AG09309 (cell line): ENCODE measurements at regions not wholly inside any gene's neighbourhood (a gene's known extent, or its start where the extent isn't known, plus 50 kb on each side); places are given as distances from the start of the nearest gene placed in this dataset.

ENCODE experiments used
- DNase-seq: peaks from one replicate; pipeline ENCODE4 v3.0.0-alpha.2; 2010; ENCODE audit warnings: low read depth
- H3K4me3 ChIP-seq: 2 replicates; pipeline ENCODE4 v1.5.1; 2011; ENCODE audit warnings: mild to moderate bottlenecking, low read depth, low read length, moderate library complexity; ENCODE audit not compliant: control insufficient read depth
- CTCF ChIP-seq: IDR thresholded peaks from 2 replicates; pipeline ENCODE4 v1.5.1; 2011; ENCODE audit warnings: mild to moderate bottlenecking, low read depth, low read length, inconsistent platforms; ENCODE audit not compliant: insufficient read depth, control insufficient read depth; ENCODE audit errors: missing control alignments

- TF ChIP-seq CTCF = no peak
- no peak for DNase-seq
These were observed 152.2 kb downstream of the LINC00237 start for GRCh38 chr20:20953738-20954618.

GRCh38 chr20:20950620-20951019 is 155.5 kb downstream of the LINC00237 start:
- no peak for DNase-seq
- no peak for TF ChIP-seq CTCF
- H3K4me3 ChIP-seq = no peak overlapping the region

More at GRCh38 chr20:20953738-20954618, 152.2 kb downstream of the LINC00237 start:
- H3K4me3 ChIP-seq = no peak overlapping the region

- no peak overlapping the region for H3K4me3 ChIP-seq
- DNase-seq = no peak
- no peak for TF ChIP-seq CTCF
These were observed 159.9 kb downstream of the LINC00237 start for GRCh38 chr20:20946122-20946759.

DNA sequence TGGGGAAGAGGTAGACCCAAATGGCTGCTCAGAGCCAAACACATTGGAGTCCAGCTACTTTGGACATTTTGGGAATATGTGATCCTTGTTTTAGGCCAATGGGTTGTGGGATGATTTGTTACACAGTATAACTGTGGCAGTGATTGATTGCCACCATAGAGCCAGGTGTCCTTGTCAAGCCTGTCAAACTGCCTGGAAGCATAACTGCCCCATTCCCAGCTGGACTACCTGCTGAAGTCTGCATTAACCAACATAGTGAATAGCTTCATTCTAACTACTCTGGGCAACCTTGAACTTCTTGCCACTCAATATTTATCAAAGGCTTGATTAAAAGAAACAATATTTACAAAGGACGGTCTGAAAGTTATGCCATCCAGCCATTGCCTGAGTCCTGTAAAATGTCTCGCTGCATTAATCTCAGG is 164.7 kb downstream of the LINC00237 start:
- TF ChIP-seq CTCF = no peak
- H3K4me3 ChIP-seq = no peak overlapping the region
- no peak for DNase-seq

GRCh38 chr20:20939006-20939405 is 167.2 kb downstream of the LINC00237 start:
- no peak for TF ChIP-seq CTCF
- H3K4me3 ChIP-seq = no peak overlapping the region
- DNase-seq = no peak

GRCh38 chr20:20938599-20938998 is 167.6 kb downstream of the LINC00237 start:
- DNase-seq = no peak
- H3K4me3 ChIP-seq = no peak overlapping the region
- no peak for TF ChIP-seq CTCF
